HG03064 (cell line): ENCODE measurements at regions not wholly inside any gene's neighbourhood (a gene's known extent, or its start where the extent isn't known, plus 50 kb on each side); places are given as distances from the start of the nearest gene placed in this dataset.

Experiments
- ATAC-seq: cut with Tn5 transposase; IDR thresholded peaks from one replicate; pipeline ENCODE4 v1.9.1; 2021; ENCODE audit warnings: low read depth; ENCODE audit not compliant: unreplicated experiment

- ATAC-seq: no peak
These were observed 190.8 kb downstream of the ATP23 start for GRCh38 chr12:58131986-58132755.

- no peak for ATAC-seq
These were observed 197.1 kb downstream of the ATP23 start for GRCh38 chr12:58138424-58138823.

GRCh38 chr12:58139894-58140293 is 198.5 kb downstream of the ATP23 start:
- no peak for ATAC-seq

DNA sequence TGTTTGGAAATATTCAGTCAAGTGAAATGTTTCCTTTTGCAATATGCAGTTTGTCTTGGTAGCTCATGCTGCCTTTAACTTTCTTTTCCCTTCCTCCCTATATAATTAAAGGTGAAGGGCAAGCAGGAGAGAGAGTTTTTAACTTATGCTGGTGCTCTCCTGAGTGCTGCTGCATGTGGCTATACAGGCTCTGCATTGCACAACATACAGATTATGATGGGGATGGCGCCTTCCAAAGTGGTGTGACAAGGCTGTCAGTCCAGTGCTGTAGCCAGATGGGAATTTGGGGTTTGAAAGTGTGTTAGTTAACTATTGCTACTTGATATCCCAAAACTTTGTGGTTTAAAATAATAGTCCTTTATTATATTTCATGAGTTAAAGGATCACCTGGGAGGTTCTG is 199.0 kb downstream of the ATP23 start:
- no peak for ATAC-seq

GRCh38 chr12:58142991-58143390 is 201.6 kb downstream of the ATP23 start:
- no peak for ATAC-seq

GRCh38 chr12:58143498-58143995 is 202.2 kb downstream of the ATP23 start:
- no peak for ATAC-seq

DNA sequence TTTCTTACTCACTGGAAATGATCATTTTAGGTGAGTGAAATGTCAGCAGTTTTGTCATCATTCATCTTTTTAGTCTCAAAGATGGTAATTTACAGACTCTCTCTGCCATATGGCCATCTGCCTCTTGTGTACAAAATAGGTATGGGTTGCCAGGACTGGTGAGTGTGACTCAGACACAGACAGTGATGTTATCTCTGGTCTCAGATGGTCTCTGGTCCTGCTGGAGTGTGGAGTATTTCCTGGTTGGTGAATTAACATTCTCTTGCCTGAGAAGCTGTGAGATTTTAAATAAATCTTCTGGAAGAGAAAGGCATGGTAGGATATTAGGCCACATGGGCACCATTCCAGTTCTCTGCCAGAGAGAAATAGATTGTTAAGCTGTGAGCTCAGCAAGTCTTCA is 207.0 kb downstream of the ATP23 start:
- no peak for ATAC-seq

DNA sequence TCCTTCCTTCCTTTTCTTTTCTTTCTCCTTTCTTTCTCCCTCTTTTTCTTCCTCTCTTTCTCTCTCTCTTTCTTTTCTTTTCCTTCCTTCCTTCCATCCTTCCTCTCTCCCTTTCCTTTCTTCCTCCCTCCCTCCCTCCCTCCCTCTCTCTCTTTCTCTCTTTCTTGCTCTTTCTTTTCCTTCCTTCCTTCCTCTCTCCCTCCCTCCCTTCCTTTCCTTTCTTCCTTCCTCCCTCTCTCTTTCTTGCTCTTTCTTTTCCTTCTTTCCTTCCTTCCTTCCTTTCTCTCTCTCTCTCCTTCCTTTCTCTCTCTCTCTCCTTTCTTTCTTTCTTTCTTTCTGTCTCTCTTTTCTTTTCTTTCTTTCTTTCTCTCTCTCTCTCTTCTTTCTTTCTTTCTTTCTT is 207.6 kb downstream of the ATP23 start:
- ATAC-seq: no peak

- ATAC-seq: no peak
These were observed 213.0 kb downstream of the ATP23 start for GRCh38 chr12:58154359-58154758.

GRCh38 chr12:58156697-58157096 is 215.3 kb downstream of the ATP23 start:
- no peak for ATAC-seq

- ATAC-seq: no peak
These were observed 218.6 kb downstream of the ATP23 start for GRCh38 chr12:58159941-58160340.

DNA sequence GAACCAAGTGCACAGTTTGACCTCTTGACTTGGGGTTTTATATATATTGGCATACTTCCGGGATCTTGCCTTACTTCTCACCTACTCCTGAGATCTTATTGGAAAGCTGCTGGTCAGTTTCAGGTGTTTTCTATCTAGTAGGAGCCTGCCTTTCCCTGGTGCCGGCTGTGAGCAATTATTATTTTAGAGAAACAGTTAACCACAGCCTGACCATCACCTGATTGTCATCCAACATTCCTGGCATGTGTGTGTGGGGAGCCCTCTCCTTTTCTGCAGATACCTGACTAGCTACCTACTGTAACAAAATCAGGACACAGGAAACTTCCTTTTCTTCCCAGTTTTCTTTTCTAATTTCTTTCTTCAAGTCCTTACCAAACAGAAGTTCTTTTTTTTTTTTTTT is 220.4 kb downstream of the ATP23 start:
- no peak for ATAC-seq

DNA sequence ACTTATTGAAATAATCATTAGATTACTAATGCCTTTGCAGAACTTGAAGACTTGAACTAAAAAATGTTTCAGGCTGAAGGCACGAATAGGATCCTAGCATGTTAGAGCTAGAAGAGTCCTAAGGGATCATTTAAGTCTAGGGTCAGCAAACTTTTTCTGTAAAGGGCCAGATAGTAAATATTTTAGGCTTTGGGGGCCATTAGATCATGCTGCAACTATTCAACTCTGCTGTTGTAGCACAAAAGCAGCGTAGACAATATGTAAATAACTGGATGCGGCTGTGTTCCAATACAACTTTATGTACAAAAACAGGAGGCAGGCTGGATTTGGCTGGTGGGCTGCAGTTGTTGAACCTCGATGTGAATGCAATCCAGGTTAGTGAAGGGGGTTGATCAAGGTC is 221.7 kb downstream of the ATP23 start:
- ATAC-seq: no peak

DNA sequence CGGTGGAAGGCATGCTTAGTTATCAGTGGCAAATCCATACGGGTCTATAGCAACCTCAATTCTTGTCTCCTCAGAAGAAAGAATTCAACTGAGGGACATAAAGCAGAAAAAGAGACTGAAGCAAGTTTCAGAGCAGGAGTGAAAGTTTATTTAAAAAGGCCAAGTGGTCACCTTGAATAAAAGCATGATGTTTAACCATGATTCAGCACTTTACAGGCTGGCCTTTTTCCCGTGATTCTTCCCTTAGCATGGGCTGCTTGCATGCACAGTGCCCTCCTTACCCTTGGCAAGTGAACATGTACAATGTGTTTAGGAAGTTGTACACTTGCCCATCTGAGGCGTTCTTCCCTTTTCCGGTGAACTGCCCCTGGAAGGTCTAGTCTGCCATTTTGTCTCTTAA is 225.3 kb downstream of the ATP23 start:
- ATAC-seq: no peak

DNA sequence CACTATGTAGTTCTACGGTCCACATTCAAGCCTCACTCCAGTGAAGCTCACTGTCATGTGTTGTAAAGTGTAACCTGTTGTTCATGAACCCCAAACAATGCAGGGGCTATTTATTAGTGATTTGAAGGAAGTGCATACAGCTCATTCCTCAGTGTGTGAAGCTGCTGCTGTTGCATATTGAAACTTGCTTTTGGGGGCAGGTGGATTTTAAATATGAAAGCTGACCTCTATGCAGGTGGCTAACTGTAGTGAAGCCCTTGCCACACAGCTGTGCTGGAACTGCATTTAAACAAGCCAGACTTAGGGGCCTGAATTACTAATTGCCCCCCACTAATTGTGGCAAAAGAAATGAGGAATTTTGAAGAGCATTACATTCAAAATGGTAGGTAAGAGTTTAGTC is 226.3 kb downstream of the ATP23 start:
- ATAC-seq: no peak

DNA sequence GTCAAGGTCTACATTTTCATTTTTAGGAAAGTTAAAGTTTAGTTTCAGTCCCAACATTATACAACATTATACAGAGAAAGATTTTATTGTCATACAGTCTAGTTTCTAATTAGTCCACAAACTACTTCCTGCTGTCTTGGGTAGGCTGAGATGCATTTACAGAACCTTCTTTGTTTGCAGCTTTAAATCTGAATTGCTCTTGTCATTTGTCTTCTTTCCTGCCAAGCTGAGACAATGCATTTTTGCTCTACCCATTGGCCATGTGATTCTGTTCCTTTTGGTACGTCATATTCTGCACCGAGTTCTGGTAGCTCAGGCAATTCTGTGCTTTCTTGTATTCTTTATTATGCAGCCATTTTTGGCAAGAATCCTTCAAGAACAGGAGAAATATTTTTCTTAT is 228.5 kb downstream of the ATP23 start:
- no peak for ATAC-seq

DNA sequence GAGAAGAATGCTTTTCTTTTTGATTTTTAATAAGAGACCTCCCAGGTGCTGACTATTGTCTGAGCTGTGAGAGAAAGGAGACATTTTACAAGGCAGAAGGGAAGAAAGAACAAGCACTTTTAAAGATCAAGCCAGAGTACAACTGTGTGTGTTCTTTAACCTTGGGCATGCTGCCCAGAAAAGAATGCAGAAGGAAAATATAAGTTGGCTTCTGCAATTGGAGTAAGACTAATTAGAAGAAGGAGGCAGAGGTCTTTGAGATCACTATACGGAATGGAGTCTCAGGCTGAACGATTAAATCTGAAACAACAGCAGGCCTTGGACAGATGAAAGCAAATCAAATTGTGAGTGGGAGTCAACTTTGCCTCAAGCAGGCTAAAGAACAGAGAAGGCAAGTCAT is 230.5 kb downstream of the ATP23 start:
- ATAC-seq: no peak

DNA sequence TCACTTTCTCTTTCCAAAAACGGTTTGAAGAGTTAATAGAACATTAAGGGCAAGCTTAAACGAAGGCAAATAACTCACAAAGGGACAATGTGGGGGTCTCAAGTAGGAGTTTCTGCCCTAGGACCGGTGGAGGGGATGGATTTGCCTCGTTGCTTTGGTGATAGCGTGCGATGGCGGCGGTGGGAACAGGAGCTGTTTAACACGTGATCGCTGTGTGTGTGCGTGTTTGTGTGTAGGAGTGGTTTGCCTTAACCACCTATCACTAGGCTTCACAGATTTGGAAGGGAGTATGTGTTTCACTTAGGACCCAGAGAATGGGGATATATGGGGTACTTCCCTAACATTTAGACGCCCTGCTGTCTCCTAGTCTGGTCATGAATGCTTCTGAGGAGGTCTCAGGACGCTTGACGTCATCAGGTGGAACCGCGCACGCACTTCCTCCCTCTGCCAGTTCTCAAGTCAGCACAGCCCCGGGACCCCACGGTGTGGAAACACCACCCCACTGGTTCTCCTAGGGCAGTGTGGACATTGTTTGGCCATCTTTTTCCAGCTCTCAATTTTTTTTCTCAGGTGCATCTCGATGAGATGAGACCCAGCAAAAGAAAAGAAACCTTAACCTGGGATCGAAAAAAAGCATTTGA is 231.2 kb downstream of the ATP23 start:
- ATAC-seq: no peak

- no peak for ATAC-seq
These were observed 232.9 kb downstream of the ATP23 start for GRCh38 chr12:58174316-58174715.

GRCh38 chr12:58176296-58176869 is 235.0 kb downstream of the ATP23 start:
- ATAC-seq: no peak

GRCh38 chr12:58177366-58177765 is 236.0 kb downstream of the ATP23 start:
- ATAC-seq: no peak

DNA sequence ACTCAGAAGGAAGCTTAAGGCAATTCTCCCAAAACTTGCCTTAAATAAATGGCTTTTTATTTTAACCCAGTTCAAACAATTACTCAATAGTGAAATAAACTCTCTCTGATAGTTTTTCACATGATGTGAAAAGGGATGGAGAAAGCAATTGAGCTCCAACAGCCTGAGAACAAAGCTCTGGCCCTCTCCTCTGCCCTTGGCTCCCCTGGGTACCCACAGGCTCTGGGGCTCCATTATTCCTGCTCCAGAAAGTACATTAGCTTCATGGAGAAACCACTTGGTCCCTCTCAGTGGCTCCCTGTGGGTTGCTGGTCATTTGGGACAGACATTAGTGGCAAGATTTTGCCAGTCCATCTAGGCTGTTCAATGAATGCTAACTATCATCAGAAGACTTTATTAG is 242.8 kb downstream of the ATP23 start:
- no peak for ATAC-seq
